NB4 (cell line): ENCODE measurements at regions not wholly inside any gene's neighbourhood (a gene's known extent, or its start where the extent isn't known, plus 50 kb on each side); places are given as distances from the start of the nearest gene placed in this dataset.

ENCODE experiments used
- DNase-seq: peaks from one replicate; pipeline ENCODE4 v3.0.0; 2010; ENCODE audit warnings: low read depth
- H3K4me3 ChIP-seq: one replicate; pipeline ENCODE4 v1.5.1; 2011; ENCODE audit warnings: mild to moderate bottlenecking, low read depth, low read length, moderate library complexity
- CTCF ChIP-seq: IDR thresholded peaks from one replicate; pipeline ENCODE4 v1.5.1; 2012; ENCODE audit warnings: low read depth, low read length
- MAX ChIP-seq: IDR thresholded peaks from 2 replicates; pipeline ENCODE4 v1.6.1; 2011; ENCODE audit warnings: low read depth, low read length
- MYC ChIP-seq: IDR thresholded peaks from 2 replicates; pipeline ENCODE4 v1.6.1; 2011; ENCODE audit warnings: low read depth, low read length
- POLR2A ChIP-seq: IDR thresholded peaks from 2 replicates; pipeline ENCODE4 v1.6.1; 2011; ENCODE audit warnings: mild to moderate bottlenecking; ENCODE audit not compliant: insufficient read length; ENCODE audit errors: extremely low read depth

GRCh38 chr19:30244533-30244932, 127.7 kb upstream of the ZNF536 start:
- no peak for DNase-seq
- no peak overlapping the region for H3K4me3 ChIP-seq
- TF ChIP-seq MAX (no peak), MYC (no peak), CTCF (no peak), POLR2A (no peak)

GRCh38 chr19:30245401-30246039, 126.7 kb upstream of the ZNF536 start:
- DNase-seq = no peak
- TF ChIP-seq CTCF (no peak), POLR2A (no peak), MYC (no peak), MAX (no peak)
- no peak overlapping the region for H3K4me3 ChIP-seq

- H3K4me3 ChIP-seq = no peak overlapping the region
- DNase-seq = no peak
- no peak for TF ChIP-seq MAX
- TF ChIP-seq MYC = no peak
- TF ChIP-seq CTCF = no peak
- no peak for TF ChIP-seq POLR2A
Observed at GRCh38 chr19:30249911-30250310, 122.3 kb upstream of the ZNF536 start.

GRCh38 chr19:30252214-30252613, 120.0 kb upstream of the ZNF536 start:
- no peak for DNase-seq
- no peak for TF ChIP-seq CTCF
- no peak for TF ChIP-seq POLR2A
- TF ChIP-seq MYC = no peak
- no peak for TF ChIP-seq MAX
- no peak overlapping the region for H3K4me3 ChIP-seq

- DNase-seq = no peak
- no peak overlapping the region for H3K4me3 ChIP-seq
- TF ChIP-seq MYC (no peak), MAX (no peak), POLR2A (no peak), CTCF (no peak)
Observed at GRCh38 chr19:30253581-30253996, 118.6 kb upstream of the ZNF536 start.
